ENCODE measurements at regions not wholly inside any gene's neighbourhood (a gene's known extent, or its start where the extent isn't known, plus 50 kb on each side); places are given as distances from the start of the nearest gene placed in this dataset.

DNA sequence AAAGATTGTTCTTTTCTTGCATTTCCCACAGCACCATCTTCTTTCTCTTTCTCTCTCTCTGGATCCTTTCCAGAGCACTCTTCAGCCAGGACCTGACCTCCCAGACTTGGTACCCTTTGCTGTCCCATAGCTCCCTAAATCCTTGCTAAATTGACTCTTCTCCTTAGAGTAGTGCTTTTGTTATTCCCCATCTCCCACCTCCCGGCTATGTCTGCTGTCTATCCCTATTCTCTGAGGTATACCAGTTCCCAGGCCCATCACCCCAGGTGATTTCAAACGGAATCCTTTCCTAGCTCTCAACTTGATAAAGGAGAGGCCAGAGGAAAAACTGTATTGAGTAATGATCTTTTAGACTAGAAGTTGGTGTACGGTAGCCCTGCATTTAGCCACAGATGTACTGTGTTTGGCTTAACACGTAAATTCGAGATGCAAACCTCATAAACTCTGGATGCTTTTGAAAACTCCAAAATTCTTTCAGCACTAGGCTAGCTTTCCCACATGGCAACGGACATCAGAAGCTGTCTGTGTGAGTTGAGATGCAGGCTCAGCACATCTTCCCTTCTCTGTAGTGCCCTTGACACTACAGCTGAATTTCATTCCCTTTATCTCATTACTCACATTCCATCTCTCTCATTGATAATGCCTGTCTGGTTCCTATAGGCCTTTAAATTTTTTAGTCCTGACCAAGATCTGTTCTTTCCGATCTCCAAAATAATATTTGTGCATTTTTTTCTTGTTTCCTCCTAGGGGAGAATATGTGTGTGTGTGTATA lies 320.8 kb upstream of the ITGA1 start:
- H3K9ac ChIP-seq (ENCODE audit: low read length): no peak overlapping the region
- no peak for TF ChIP-seq CTCF (IDR thresholded peaks at IDR 0.05; ENCODE audit: poor library complexity, severe bottlenecking)
- TF ChIP-seq TAF1 (IDR thresholded peaks at IDR 0.05; ENCODE audit: low read depth): no peak
- TF ChIP-seq EZH2 (IDR thresholded peaks at IDR 0.05; ENCODE audit: borderline replicate concordance, insufficient read depth, low read length, poor library complexity, severe bottlenecking): no peak
- no peak for TF ChIP-seq RAD21 (conservative IDR thresholded peaks at IDR 0.05)
- no peak for TF ChIP-seq POLR2AphosphoS5 (IDR thresholded peaks at IDR 0.05)

GRCh38 chr5:52468976-52469375 lies 318.7 kb upstream of the ITGA1 start:
- Histone ChIP-seq H3K9ac (ENCODE audit: low read length) (no peak overlapping the region), H3K4me3 (ENCODE audit: low read length) (no peak overlapping the region), H3K9me3 (ENCODE audit: low read length) (no peaks in the 10 kb centered on the region), H3K79me2 (replicated peaks; ENCODE audit: insufficient read depth, low read length) (no peaks in the 10 kb centered on the region), H3K9me2 (ENCODE audit: insufficient read depth, low read length) (no peaks in the 10 kb centered on the region), H3F3A (ENCODE audit: insufficient read depth, low read length, poor library complexity, severe bottlenecking) (no peaks in the 10 kb centered on the region), H3K27me3 (ENCODE audit: insufficient read depth, low read depth, low read length) (no peaks in the 10 kb centered on the region), H4K20me1 (ENCODE audit: insufficient read depth) (no peaks in the 10 kb centered on the region), H2AFZ (ENCODE audit: low read depth, low read length) (no peak overlapping the region), H3K4me2 (ENCODE audit: low read length) (no peak overlapping the region), H3K36me3 (ENCODE audit: insufficient read depth, low read length) (no peaks in the 10 kb centered on the region), H3K27ac (ENCODE audit: low read length) (no peak overlapping the region)
- TF ChIP-seq, protein P1, sequence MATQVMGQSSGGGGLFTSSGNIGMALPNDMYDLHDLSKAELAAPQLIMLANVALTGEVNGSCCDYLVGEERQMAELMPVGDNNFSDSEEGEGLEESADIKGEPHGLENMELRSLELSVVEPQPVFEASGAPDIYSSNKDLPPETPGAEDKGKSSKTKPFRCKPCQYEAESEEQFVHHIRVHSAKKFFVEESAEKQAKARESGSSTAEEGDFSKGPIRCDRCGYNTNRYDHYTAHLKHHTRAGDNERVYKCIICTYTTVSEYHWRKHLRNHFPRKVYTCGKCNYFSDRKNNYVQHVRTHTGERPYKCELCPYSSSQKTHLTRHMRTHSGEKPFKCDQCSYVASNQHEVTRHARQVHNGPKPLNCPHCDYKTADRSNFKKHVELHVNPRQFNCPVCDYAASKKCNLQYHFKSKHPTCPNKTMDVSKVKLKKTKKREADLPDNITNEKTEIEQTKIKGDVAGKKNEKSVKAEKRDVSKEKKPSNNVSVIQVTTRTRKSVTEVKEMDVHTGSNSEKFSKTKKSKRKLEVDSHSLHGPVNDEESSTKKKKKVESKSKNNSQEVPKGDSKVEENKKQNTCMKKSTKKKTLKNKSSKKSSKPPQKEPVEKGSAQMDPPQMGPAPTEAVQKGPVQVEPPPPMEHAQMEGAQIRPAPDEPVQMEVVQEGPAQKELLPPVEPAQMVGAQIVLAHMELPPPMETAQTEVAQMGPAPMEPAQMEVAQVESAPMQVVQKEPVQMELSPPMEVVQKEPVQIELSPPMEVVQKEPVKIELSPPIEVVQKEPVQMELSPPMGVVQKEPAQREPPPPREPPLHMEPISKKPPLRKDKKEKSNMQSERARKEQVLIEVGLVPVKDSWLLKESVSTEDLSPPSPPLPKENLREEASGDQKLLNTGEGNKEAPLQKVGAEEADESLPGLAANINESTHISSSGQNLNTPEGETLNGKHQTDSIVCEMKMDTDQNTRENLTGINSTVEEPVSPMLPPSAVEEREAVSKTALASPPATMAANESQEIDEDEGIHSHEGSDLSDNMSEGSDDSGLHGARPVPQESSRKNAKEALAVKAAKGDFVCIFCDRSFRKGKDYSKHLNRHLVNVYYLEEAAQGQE (IDR thresholded peaks at IDR 0.05; ENCODE audit: borderline replicate concordance): no peak
- TF ChIP-seq POLR2AphosphoS5 (IDR thresholded peaks at IDR 0.05) (no peak), EZH2 (IDR thresholded peaks at IDR 0.05; ENCODE audit: borderline replicate concordance, insufficient read depth, low read length, poor library complexity, severe bottlenecking) (no peak), EP300 (conservative IDR thresholded peaks at IDR 0.05; ENCODE audit: poor library complexity, severe bottlenecking) (no peak), RAD21 (conservative IDR thresholded peaks at IDR 0.05) (no peak), CTCF (IDR thresholded peaks at IDR 0.05; ENCODE audit: poor library complexity, severe bottlenecking) (no peak), TAF1 (IDR thresholded peaks at IDR 0.05; ENCODE audit: low read depth) (no peak), SMC3 (conservative IDR thresholded peaks at IDR 0.05; ENCODE audit: poor library complexity) (no peak), MXI1 (conservative IDR thresholded peaks at IDR 0.05; ENCODE audit: poor library complexity, severe bottlenecking) (no peak)

More for the DNA sequence above, 320.8 kb upstream of the ITGA1 start:
- Histone ChIP-seq H3K9me2 (ENCODE audit: insufficient read depth, low read length) (no peaks in the 10 kb centered on the region), H3K27me3 (ENCODE audit: insufficient read depth, low read depth, low read length) (no peaks in the 10 kb centered on the region), H3K27ac (ENCODE audit: low read length) (no peak overlapping the region), H3K4me3 (ENCODE audit: low read length) (no peak overlapping the region), H3K79me2 (replicated peaks; ENCODE audit: insufficient read depth, low read length) (no peaks in the 10 kb centered on the region), H3K9me3 (ENCODE audit: low read length) (no peaks in the 10 kb centered on the region), H3F3A (ENCODE audit: insufficient read depth, low read length, poor library complexity, severe bottlenecking) (no peaks in the 10 kb centered on the region), H3K4me2 (ENCODE audit: low read length) (no peak overlapping the region), H3K36me3 (ENCODE audit: insufficient read depth, low read length) (no peaks in the 10 kb centered on the region), H4K20me1 (ENCODE audit: insufficient read depth) (no peaks in the 10 kb centered on the region), H2AFZ (ENCODE audit: low read depth, low read length) (no peak overlapping the region)
